GM12878 (cell line): ENCODE measurements at regions not wholly inside any gene's neighbourhood (a gene's known extent, or its start where the extent isn't known, plus 50 kb on each side); places are given as distances from the start of the nearest gene placed in this dataset.

Experiments used
- ATAC-seq: fragments of 200-7000 bp; cut with Tn5 transposase; 3 replicates; pipeline ENCODE4 v1.9.1; 2020; ENCODE audit warnings: mild to moderate bottlenecking, moderate library complexity
- BruUV-seq: library from RNA; stranded (reverse); fragments of 400-500 nt; replicated peaks from 2 replicates; lab custom pipeline; 2021; lab: Mats Ljungman, UMichigan
- CTCF ChIA-PET: fragments of 300-600 bp; sonication (Branson Sonifier 250); formaldehyde crosslinking; extraction: SDS; loops from one replicate; lab custom pipeline; 2021; ENCODE audit warnings: inconsistent platforms; lab: Yijun Ruan, JAX
- POLR2A ChIA-PET: fragments of 350-600 bp; formaldehyde crosslinking; extraction: SDS; loops from one replicate; lab custom pipeline; 2021; ENCODE audit warnings: inconsistent platforms; lab: Charles Lee
- RAD21 ChIA-PET: fragments of 300-600 bp; sonication (Branson Sonifier 250); formaldehyde crosslinking; loops from one replicate; lab custom pipeline; 2023; ENCODE audit warnings: antibody characterized with exemption; ENCODE audit not compliant: unreplicated experiment; lab: Charles Lee
- SMC1A ChIA-PET: fragments of 300-600 bp; sonication (Branson Sonifier 250); formaldehyde crosslinking; loops from one replicate; lab custom pipeline; 2023; ENCODE audit not compliant: unreplicated experiment, uncharacterized antibody; lab: Charles Lee
- DNase-seq: peaks from one replicate; pipeline ENCODE4 v3.0.0-alpha.2; 2011; ENCODE audit warnings: low read depth, low spot score
- FAIRE-seq: peaks from 3 replicates; lab custom pipeline; 2011; peaks lifted over from hg19 to GRCh38; lab: Jason Lieb, UNC
- H2AFZ ChIP-seq: 2 replicates; pipeline ENCODE4 v1.6.0; 2011; ENCODE audit warnings: low read depth, low read length, control low read depth; ENCODE audit not compliant: control insufficient read depth
- H3K27ac ChIP-seq: 2 replicates; pipeline ENCODE4 v1.5.1; 2011; ENCODE audit warnings: control low read depth; ENCODE audit not compliant: control insufficient read depth, insufficient read depth
- H3K27me3 ChIP-seq, 2 experiments: replicated peaks in 1 of 2; 2 replicates each; pipeline versions ENCODE4 v1.6.0 to v1.6.1; 2011; ENCODE audit warnings: low read length in 1 of 2; ENCODE audit not compliant: control insufficient read depth in 2 of 2, insufficient read depth in 2 of 2
- H3K36me3 ChIP-seq, 2 experiments: 2 replicates each; pipeline ENCODE4 v1.5.1; 2011; ENCODE audit warnings: low read length in 1 of 2; ENCODE audit not compliant: control insufficient read depth in 2 of 2, insufficient read depth in 2 of 2
- H3K4me1 ChIP-seq: 2 replicates; pipeline ENCODE4 v1.6.1; 2011; ENCODE audit warnings: mild to moderate bottlenecking, low read length, moderate library complexity, mixed read lengths; ENCODE audit not compliant: control insufficient read depth, insufficient read depth
- H3K4me2 ChIP-seq: 2 replicates; pipeline ENCODE4 v1.6.0; 2011; ENCODE audit warnings: control low read depth; ENCODE audit not compliant: control insufficient read depth, insufficient read depth
- H3K4me3 ChIP-seq: fragments of 200-600 bp; sonication (generic); 2 replicates; pipeline ENCODE4 v1.5.1; 2016
- H3K79me2 ChIP-seq: 2 replicates; pipeline ENCODE4 v1.6.0; 2011; ENCODE audit warnings: low read length; ENCODE audit not compliant: control insufficient read depth, insufficient read depth
- H3K9ac ChIP-seq: 2 replicates; pipeline ENCODE4 v1.8.0; 2011; ENCODE audit warnings: low read length, control low read depth, mixed read lengths; ENCODE audit not compliant: control insufficient read depth, insufficient read depth
- H3K9me3 ChIP-seq: replicated peaks from 3 replicates; pipeline ENCODE4 v1.5.1; 2011; ENCODE audit warnings: mild to moderate bottlenecking, low read length; ENCODE audit not compliant: control insufficient read depth, insufficient read depth
- H4K20me1 ChIP-seq: 2 replicates; pipeline ENCODE4 v1.6.0; 2011; ENCODE audit not compliant: control insufficient read depth, insufficient read depth
- CHD2 ChIP-seq: IDR thresholded peaks from 2 replicates; pipeline ENCODE4 v1.6.1; 2011; ENCODE audit warnings: low read depth, low read length, improper control_type of control experiment, borderline replicate concordance
- CHD4 ChIP-seq: fragments of 200-600 bp; sonication (generic); IDR thresholded peaks from 2 replicates; pipeline ENCODE4 v1.6.1; 2016; ENCODE audit warnings: mild to moderate bottlenecking
- CREM ChIP-seq: IDR thresholded peaks from 2 replicates; pipeline ENCODE4 v1.6.1; 2014; ENCODE audit warnings: antibody characterized with exemption, low read depth
- ESRRA ChIP-seq: IDR thresholded peaks from 2 replicates; pipeline ENCODE4 v1.6.1; 2012; ENCODE audit warnings: mild to moderate bottlenecking, low read length, improper control_type of control experiment
- JUNB ChIP-seq: IDR thresholded peaks from 2 replicates; pipeline ENCODE4 v1.6.1; 2016; ENCODE audit warnings: antibody characterized with exemption, mild to moderate bottlenecking
- MYB ChIP-seq: fragments of 150-350 bp; IDR thresholded peaks from 2 replicates; pipeline ENCODE4 v1.6.1; 2014; ENCODE audit warnings: mild to moderate bottlenecking, low read depth, low read length, borderline replicate concordance
- NR2F1 ChIP-seq: fragments of 450-650 bp; conservative IDR thresholded peaks from 2 replicates; pipeline ENCODE4 v1.6.1; 2017; ENCODE audit warnings: mild to moderate bottlenecking
- RAD21 ChIP-seq: IDR thresholded peaks from 2 replicates; pipeline ENCODE4 v1.6.1; 2011; ENCODE audit warnings: mild to moderate bottlenecking, low read depth, low read length, moderate library complexity; ENCODE audit not compliant: insufficient read depth
- RELA ChIP-seq: fragments of 450-650 bp; IDR thresholded peaks from 2 replicates; pipeline ENCODE4 v1.8.0; 2014; ENCODE audit warnings: borderline replicate concordance; ENCODE audit not compliant: partially characterized antibody
- SUPT20H ChIP-seq: IDR thresholded peaks from 2 replicates; pipeline ENCODE4 v1.6.1; 2011; ENCODE audit warnings: low read depth, mild to moderate bottlenecking, low read length, moderate library complexity, borderline replicate concordance; ENCODE audit not compliant: control insufficient read depth
- SUZ12 ChIP-seq: fragments of 200-600 bp; sonication (generic); IDR thresholded peaks from one replicate; pipeline ENCODE4 v1.6.1; 2018; ENCODE audit warnings: antibody characterized with exemption, mild to moderate bottlenecking; ENCODE audit not compliant: unreplicated experiment
- YBX1 ChIP-seq: fragments of 450-650 bp; IDR thresholded peaks from 2 replicates; pipeline ENCODE4 v1.6.1; 2016; ENCODE audit warnings: antibody characterized with exemption
- WGBS: methylation state at CpG from one replicate; pipeline ENCODE4 v1.1.6; 2016; ENCODE audit warnings: low lambda C conversion rate; ENCODE audit not compliant: insufficient replicate concordance, insufficient coverage; ENCODE audit errors: missing lambda C conversion rate; 5-methylcytosine and 5-hydroxymethylcytosine counted together
- in situ Hi-C: fragments of 300-500 bp; cut with MboI; formaldehyde crosslinking; loops from 9 replicates; pipeline ENCODE4 v1.14.3; 2018; ENCODE audit warnings: mixed read lengths
- intact Hi-C: fragments of 100-400 bp; cut with micrococcal nuclease; formaldehyde crosslinking; loops from one replicate; pipeline ENCODE4 v1.14.2; 2022; ENCODE audit not compliant: unreplicated experiment
- TF ChIP-seq, protein P1 (sequence below), 3 experiments: IDR thresholded peaks in 2 of 3; conservative IDR thresholded peaks in 1 of 3; 2 replicates each; pipeline ENCODE4 v1.5.1; 2011; ENCODE audit warnings: low read depth in 3 of 3, low read length in 3 of 3, mild to moderate bottlenecking in 3 of 3, control low read depth in 2 of 3, moderate library complexity in 2 of 3, inconsistent platforms in 1 of 3, mixed read lengths in 1 of 3; ENCODE audit not compliant: control insufficient read depth in 2 of 3, insufficient read depth in 1 of 3; ENCODE audit errors: extremely low read depth in 1 of 3
- TF ChIP-seq, protein P2 (sequence below): fragments of 150-350 bp; IDR thresholded peaks from 2 replicates; pipeline ENCODE4 v1.6.1; 2014; ENCODE audit warnings: mild to moderate bottlenecking, low read depth, low read length
- TF ChIP-seq, protein P3 (sequence below): fragments of 450-650 bp; IDR thresholded peaks from 2 replicates; pipeline ENCODE4 v1.6.1; 2017; ENCODE audit warnings: mild to moderate bottlenecking, moderate library complexity
- TF ChIP-seq, protein P4 (sequence below): IDR thresholded peaks from 2 replicates; pipeline ENCODE4 v1.6.1; 2011; ENCODE audit warnings: borderline replicate concordance, low read depth, mild to moderate bottlenecking, moderate library complexity, low read length; ENCODE audit not compliant: insufficient read depth, poor library complexity, severe bottlenecking

DNA sequence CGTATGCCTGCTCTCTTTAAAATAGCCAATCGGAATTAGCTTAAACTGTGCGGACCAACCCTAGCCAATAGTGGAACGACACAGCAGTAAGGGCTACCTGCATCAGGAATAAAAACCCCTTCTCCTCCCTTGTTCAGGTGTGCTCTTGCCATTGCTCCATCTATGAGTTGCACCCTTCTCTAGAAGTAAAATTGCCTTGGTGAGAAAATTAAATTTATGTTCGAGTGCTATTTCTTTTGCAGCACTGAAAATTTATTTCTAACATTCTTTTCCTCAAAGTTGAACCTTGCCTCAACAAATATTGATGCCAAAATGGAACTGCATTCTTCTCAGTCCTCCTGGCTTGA lies 102.5 kb upstream of the SHB start:
- intact Hi-C loops (no loop called here), in situ Hi-C loops (no loop called here)
- ChIA-PET CTCF (interaction anchor here (1.1 to 5.9 kb wide), 4 partner anchors 11 to 162 kb away, joined by 3 to 30 read pairs (median 6); no protein-coding TSS in a partner anchor), POLR2A (interaction anchor here (0.9 to 1.5 kb wide), 2 partner anchors 9 to 23 kb away, joined by 3 read pairs; no protein-coding TSS in a partner anchor), RAD21 (interaction anchor here (0.9 to 3.4 kb wide), 2 partner anchors 10 to 43 kb away, joined by 3 to 15 read pairs; no protein-coding TSS in a partner anchor), SMC1A (interaction anchor here (1.2 to 1.8 kb wide), 3 partner anchors 9 to 56 kb away, joined by 3 to 8 read pairs (median 3); no protein-coding TSS in a partner anchor)
- Histone ChIP-seq H3K4me2 (no peak overlapping the region), H2AFZ (no peak overlapping the region), H3K9me3 (peaks cover 9% of the 10 kb centered on the region; the same call in 2 of the 3 replicates), H3K4me3 (no peak overlapping the region), H3K36me3 (no peaks in the 10 kb centered on the region), H3K4me1 (no peaks in the 10 kb centered on the region), H3K27me3 (no peaks in the 10 kb centered on the region), H3K27ac (no peak overlapping the region), H4K20me1 (no peaks in the 10 kb centered on the region), H3K79me2 (no peaks in the 10 kb centered on the region), H3K9ac (no peak overlapping the region)
- WGBS, result 62% methylated on average over 5 of the region's 5 CpGs
- DNase-seq, result no peak
- ATAC-seq, result no peak
- BruUV-seq, result no TSS peak
- FAIRE-seq, result no peak
- TF ChIP-seq, protein P1, sequence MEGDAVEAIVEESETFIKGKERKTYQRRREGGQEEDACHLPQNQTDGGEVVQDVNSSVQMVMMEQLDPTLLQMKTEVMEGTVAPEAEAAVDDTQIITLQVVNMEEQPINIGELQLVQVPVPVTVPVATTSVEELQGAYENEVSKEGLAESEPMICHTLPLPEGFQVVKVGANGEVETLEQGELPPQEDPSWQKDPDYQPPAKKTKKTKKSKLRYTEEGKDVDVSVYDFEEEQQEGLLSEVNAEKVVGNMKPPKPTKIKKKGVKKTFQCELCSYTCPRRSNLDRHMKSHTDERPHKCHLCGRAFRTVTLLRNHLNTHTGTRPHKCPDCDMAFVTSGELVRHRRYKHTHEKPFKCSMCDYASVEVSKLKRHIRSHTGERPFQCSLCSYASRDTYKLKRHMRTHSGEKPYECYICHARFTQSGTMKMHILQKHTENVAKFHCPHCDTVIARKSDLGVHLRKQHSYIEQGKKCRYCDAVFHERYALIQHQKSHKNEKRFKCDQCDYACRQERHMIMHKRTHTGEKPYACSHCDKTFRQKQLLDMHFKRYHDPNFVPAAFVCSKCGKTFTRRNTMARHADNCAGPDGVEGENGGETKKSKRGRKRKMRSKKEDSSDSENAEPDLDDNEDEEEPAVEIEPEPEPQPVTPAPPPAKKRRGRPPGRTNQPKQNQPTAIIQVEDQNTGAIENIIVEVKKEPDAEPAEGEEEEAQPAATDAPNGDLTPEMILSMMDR (IDR thresholded peaks at IDR 0.05 in 2 of 3, conservative IDR thresholded peaks at IDR 0.05 in 1 of 3; ENCODE audit: control insufficient read depth in 2 of 3, extremely low read depth in 1 of 3, insufficient read depth in 1 of 3, low read depth in 3 of 3, low read length in 3 of 3), result no peak
- TF ChIP-seq, protein P2, sequence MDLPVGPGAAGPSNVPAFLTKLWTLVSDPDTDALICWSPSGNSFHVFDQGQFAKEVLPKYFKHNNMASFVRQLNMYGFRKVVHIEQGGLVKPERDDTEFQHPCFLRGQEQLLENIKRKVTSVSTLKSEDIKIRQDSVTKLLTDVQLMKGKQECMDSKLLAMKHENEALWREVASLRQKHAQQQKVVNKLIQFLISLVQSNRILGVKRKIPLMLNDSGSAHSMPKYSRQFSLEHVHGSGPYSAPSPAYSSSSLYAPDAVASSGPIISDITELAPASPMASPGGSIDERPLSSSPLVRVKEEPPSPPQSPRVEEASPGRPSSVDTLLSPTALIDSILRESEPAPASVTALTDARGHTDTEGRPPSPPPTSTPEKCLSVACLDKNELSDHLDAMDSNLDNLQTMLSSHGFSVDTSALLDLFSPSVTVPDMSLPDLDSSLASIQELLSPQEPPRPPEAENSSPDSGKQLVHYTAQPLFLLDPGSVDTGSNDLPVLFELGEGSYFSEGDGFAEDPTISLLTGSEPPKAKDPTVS, result no peak
- TF ChIP-seq RELA (no peak), SUZ12 (no peak), YBX1 (no peak), ESRRA (no peak), MYB (no peak), NR2F1 (no peak), CREM (no peak), CHD4 (no peak), JUNB (no peak), CHD2 (no peak), SUPT20H (no peak), RAD21 (no peak)
- TF ChIP-seq, protein P3, sequence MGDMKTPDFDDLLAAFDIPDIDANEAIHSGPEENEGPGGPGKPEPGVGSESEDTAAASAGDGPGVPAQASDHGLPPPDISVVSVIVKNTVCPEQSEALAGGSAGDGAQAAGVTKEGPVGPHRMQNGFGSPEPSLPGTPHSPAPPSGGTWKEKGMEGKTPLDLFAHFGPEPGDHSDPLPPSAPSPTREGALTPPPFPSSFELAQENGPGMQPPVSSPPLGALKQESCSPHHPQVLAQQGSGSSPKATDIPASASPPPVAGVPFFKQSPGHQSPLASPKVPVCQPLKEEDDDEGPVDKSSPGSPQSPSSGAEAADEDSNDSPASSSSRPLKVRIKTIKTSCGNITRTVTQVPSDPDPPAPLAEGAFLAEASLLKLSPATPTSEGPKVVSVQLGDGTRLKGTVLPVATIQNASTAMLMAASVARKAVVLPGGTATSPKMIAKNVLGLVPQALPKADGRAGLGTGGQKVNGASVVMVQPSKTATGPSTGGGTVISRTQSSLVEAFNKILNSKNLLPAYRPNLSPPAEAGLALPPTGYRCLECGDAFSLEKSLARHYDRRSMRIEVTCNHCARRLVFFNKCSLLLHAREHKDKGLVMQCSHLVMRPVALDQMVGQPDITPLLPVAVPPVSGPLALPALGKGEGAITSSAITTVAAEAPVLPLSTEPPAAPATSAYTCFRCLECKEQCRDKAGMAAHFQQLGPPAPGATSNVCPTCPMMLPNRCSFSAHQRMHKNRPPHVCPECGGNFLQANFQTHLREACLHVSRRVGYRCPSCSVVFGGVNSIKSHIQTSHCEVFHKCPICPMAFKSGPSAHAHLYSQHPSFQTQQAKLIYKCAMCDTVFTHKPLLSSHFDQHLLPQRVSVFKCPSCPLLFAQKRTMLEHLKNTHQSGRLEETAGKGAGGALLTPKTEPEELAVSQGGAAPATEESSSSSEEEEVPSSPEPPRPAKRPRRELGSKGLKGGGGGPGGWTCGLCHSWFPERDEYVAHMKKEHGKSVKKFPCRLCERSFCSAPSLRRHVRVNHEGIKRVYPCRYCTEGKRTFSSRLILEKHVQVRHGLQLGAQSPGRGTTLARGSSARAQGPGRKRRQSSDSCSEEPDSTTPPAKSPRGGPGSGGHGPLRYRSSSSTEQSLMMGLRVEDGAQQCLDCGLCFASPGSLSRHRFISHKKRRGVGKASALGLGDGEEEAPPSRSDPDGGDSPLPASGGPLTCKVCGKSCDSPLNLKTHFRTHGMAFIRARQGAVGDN, result no peak
- TF ChIP-seq, protein P4, sequence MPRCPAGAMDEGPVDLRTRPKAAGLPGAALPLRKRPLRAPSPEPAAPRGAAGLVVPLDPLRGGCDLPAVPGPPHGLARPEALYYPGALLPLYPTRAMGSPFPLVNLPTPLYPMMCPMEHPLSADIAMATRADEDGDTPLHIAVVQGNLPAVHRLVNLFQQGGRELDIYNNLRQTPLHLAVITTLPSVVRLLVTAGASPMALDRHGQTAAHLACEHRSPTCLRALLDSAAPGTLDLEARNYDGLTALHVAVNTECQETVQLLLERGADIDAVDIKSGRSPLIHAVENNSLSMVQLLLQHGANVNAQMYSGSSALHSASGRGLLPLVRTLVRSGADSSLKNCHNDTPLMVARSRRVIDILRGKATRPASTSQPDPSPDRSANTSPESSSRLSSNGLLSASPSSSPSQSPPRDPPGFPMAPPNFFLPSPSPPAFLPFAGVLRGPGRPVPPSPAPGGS, result no peak
